Karpas-422 (cell line): ENCODE measurements at regions not wholly inside any gene's neighbourhood (a gene's known extent, or its start where the extent isn't known, plus 50 kb on each side); places are given as distances from the start of the nearest gene placed in this dataset.
"Not testable (repeated sequence)": the region's sequence is repeated elsewhere in the genome, so short reads cannot be mapped to it uniquely, and the experiment has no call there.

ENCODE experiments used
- DNase-seq: peaks from one replicate; pipeline ENCODE4 v3.0.0-alpha.2; 2015
- H2AFZ ChIP-seq: fragments of 200-600 bp; sonication (generic); 2 replicates; pipeline ENCODE4 v1.6.1; 2014; ENCODE audit warnings: antibody characterized with exemption, low read length, mixed read lengths
- H3K27ac ChIP-seq: fragments of 200-600 bp; sonication (generic); 2 replicates; pipeline ENCODE4 v1.5.1; 2014; ENCODE audit warnings: mild to moderate bottlenecking, low read length, moderate library complexity
- H3K27me3 ChIP-seq: fragments of 200-600 bp; sonication (generic); 2 replicates; pipeline ENCODE4 v1.6.1; 2014; ENCODE audit warnings: low read length, mixed read lengths
- H3K36me3 ChIP-seq: fragments of 200-600 bp; sonication (generic); 2 replicates; pipeline ENCODE4 v1.6.1; 2014; ENCODE audit warnings: low read length, mixed read lengths; ENCODE audit not compliant: insufficient read depth
- H3K4me1 ChIP-seq: fragments of 200-600 bp; sonication (generic); 2 replicates; pipeline ENCODE4 v1.6.1; 2014; ENCODE audit warnings: mild to moderate bottlenecking, low read length, mixed read lengths
- H3K4me2 ChIP-seq: fragments of 200-600 bp; sonication (generic); 2 replicates; pipeline ENCODE4 v1.6.1; 2014; ENCODE audit warnings: low read length, low read depth, mild to moderate bottlenecking; ENCODE audit not compliant: poor library complexity, severe bottlenecking
- H3K4me3 ChIP-seq: fragments of 200-600 bp; sonication (generic); 2 replicates; pipeline ENCODE4 v1.5.1; 2014; ENCODE audit warnings: mild to moderate bottlenecking, antibody characterized with exemption, low read length, mixed read lengths
- H3K79me2 ChIP-seq: fragments of 200-600 bp; sonication (generic); 2 replicates; pipeline ENCODE4 v1.6.1; 2014; ENCODE audit warnings: mild to moderate bottlenecking, low read length, mixed read lengths
- H3K9ac ChIP-seq: fragments of 200-600 bp; sonication (generic); 2 replicates; pipeline ENCODE4 v1.6.0; 2014; ENCODE audit warnings: low read length
- H3K9me2 ChIP-seq: fragments of 200-600 bp; sonication (generic), shearing (Covaris generic); replicated peaks from 2 replicates; pipeline ENCODE4 v1.6.0; 2014; ENCODE audit warnings: mild to moderate bottlenecking, low read length, moderate library complexity; ENCODE audit not compliant: insufficient read depth
- H3K9me3 ChIP-seq: fragments of 300-700, 200-600 bp; sonication (generic); 2 replicates; pipeline ENCODE4 v1.6.1; 2014; ENCODE audit warnings: low read length, mixed read lengths
- H4K20me1 ChIP-seq: fragments of 200-600 bp; sonication (generic); 2 replicates; pipeline ENCODE4 v1.6.1; 2014; ENCODE audit warnings: mild to moderate bottlenecking, antibody characterized with exemption, low read length, low read depth; ENCODE audit not compliant: insufficient read depth

DNA sequence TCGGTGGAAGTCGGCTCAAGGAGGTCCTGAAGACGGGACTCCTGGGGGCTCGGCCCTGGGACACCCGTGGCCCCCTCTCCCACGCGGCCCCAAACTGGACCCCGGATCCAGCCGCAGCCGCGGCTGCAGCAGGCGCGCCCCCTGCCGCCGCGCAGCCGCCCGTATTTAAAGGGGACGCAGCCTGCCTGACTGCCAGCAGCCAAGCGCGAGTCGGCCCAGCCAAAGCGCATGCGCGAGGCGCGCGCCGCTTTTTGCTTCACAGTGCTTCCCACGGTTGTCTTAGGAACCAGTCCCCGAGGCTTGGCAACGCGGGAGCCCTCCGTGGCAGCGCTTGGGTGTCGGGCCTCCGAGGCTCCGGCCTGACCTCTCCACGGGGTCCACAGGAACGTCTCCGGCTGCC is 684.4 kb downstream of the KCNJ18 start:
- H2AFZ ChIP-seq, DNase-seq, H3K36me3 ChIP-seq, H3K79me2 ChIP-seq, H3K9me2 ChIP-seq, H3K4me2 ChIP-seq, H3K27ac ChIP-seq, H3K9ac ChIP-seq, H3K27me3 ChIP-seq, H4K20me1 ChIP-seq, H3K4me3 ChIP-seq, H3K9me3 ChIP-seq, H3K4me1 ChIP-seq: not testable (repeated sequence)

DNA sequence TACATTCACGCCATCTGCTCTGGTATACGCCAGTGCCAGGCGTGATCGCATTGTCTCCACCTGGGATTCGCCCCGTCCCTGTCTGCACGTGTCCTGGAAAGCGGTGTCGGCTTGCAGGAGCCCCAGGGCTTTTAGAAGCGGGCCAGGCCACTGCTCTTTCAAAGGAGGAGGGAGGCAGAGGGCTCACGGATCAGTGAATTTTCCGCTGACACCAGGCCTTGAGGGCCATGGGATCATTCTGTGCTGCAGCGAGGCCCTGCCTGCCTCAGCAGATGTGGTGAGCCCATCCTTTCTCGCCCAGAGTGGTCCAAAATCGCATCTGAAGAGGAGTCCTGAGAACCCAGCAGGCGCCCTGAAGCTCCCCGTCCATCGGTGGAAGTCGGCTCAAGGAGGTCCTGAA is 686.4 kb downstream of the KCNJ18 start:
- H3K9me3 ChIP-seq, H3K4me3 ChIP-seq, H4K20me1 ChIP-seq, H3K4me2 ChIP-seq, H2AFZ ChIP-seq, DNase-seq, H3K36me3 ChIP-seq, H3K4me1 ChIP-seq, H3K9ac ChIP-seq, H3K27me3 ChIP-seq, H3K9me2 ChIP-seq, H3K27ac ChIP-seq, H3K79me2 ChIP-seq: not testable (repeated sequence)

DNA sequence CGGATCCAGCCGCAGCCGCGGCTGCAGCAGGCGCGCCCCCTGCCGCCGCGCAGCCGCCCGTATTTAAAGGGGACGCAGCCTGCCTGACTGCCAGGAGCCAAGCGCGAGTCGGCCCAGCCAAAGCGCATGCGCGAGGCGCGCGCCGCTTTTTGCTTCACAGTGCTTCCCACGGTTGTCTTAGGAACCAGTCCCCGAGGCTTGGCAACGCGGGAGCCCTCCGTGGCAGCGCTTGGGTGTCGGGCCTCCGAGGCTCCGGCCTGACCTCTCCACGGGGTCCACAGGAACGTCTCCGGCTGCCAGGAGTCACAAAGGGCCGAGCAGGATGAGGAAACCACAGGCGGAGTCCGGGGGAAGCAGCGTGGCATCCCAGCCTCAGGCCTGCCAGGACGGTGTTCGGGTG is 689.3 kb downstream of the KCNJ18 start:
- not testable (repeated sequence) for H3K27ac ChIP-seq, H3K4me1 ChIP-seq, H2AFZ ChIP-seq, H3K9me2 ChIP-seq, H3K36me3 ChIP-seq, DNase-seq, H3K4me2 ChIP-seq, H3K27me3 ChIP-seq, H3K79me2 ChIP-seq, H4K20me1 ChIP-seq, H3K9ac ChIP-seq, H3K4me3 ChIP-seq, H3K9me3 ChIP-seq

DNA sequence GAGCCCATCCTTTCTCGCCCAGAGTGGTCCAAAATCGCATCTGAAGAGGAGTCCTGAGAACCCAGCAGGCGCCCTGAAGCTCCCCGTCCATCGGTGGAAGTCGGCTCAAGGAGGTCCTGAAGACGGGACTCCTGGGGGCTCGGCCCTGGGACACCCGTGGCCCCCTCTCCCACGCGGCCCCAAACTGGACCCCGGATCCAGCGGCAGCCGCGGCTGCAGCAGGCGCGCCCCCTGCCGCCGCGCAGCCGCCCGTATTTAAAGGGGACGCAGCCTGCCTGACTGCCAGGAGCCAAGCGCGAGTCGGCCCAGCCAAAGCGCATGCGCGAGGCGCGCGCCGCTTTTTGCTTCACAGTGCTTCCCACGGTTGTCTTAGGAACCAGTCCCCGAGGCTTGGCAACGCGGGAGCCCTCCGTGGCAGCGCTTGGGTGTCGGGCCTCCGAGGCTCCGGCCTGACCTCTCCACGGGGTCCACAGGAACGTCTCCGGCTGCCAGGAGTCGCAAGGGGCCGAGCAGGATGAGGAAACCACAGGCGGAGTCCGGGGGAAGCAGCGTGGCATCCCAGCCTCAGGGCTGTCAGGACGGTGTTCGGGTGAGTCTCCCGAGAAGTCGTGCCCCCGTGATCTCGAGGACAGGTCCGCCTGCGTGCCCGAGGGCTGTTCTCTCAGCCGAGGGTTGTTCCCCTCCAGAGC is 691.6 kb downstream of the KCNJ18 start:
- H2AFZ ChIP-seq, H3K4me3 ChIP-seq, H3K9me3 ChIP-seq, H3K4me2 ChIP-seq, H4K20me1 ChIP-seq, H3K79me2 ChIP-seq, H3K9ac ChIP-seq, DNase-seq, H3K36me3 ChIP-seq, H3K27me3 ChIP-seq, H3K4me1 ChIP-seq, H3K9me2 ChIP-seq, H3K27ac ChIP-seq: not testable (repeated sequence)

DNA sequence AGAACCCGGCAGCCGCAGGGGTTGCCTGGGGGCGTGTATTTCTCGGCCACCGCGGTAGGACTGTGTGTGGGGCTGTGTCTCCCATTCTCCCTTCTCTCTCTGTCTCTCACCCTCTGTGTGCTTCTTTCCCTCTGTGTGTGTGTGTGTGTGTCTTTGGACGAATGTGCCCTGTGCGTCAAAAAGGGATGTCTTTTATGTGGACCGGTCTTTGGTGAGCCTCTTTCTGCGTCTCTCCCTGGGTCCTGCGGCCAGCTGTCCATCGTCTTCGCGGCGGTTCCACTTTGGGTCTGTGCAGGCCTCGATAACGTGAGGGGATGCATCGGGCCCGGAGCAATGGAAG is 692.1 kb downstream of the KCNJ18 start:
- not testable (repeated sequence) for H3K36me3 ChIP-seq, H3K27ac ChIP-seq, H3K9ac ChIP-seq, H3K27me3 ChIP-seq, H3K79me2 ChIP-seq, H3K4me3 ChIP-seq, H4K20me1 ChIP-seq, H3K9me3 ChIP-seq, H3K4me1 ChIP-seq, H2AFZ ChIP-seq, H3K9me2 ChIP-seq, H3K4me2 ChIP-seq, DNase-seq

DNA sequence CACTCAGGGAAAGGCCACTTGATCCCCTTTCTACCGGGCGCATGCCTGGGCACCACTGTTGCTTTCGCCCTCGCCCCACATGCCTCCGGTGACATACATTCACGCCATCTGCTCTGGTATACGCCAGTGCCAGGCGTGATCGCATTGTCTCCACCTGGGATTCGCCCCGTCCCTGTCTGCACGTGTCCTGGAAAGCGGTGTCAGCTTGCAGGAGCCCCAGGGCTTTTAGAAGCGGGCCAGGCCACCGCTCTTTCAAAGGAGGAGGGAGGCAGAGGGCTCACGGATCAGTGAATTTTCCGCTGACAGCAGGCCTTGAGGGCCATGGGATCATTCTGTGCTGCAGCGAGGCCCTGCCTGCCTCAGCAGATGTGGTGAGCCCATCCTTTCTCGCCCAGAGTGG is 706.1 kb downstream of the KCNJ18 start:
- not testable (repeated sequence) for H3K27me3 ChIP-seq, H3K9me2 ChIP-seq, H3K9me3 ChIP-seq, DNase-seq, H3K4me1 ChIP-seq, H3K27ac ChIP-seq, H3K9ac ChIP-seq, H3K4me2 ChIP-seq, H3K4me3 ChIP-seq, H2AFZ ChIP-seq, H3K36me3 ChIP-seq, H4K20me1 ChIP-seq, H3K79me2 ChIP-seq

DNA sequence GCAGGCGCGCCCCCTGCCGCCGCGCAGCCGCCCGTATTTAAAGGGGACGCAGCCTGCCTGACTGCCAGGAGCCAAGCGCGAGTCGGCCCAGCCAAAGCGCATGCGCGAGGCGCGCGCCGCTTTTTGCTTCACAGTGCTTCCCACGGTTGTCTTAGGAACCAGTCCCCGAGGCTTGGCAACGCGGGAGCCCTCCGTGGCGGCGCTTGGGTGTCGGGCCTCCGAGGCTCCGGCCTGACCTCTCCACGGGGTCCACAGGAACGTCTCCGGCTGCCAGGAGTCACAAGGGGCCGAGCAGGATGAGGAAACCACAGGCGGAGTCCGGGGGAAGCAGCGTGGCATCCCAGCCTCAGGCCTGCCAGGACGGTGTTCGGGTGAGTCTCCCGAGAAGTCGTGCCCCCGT is 706.7 kb downstream of the KCNJ18 start:
- not testable (repeated sequence) for H4K20me1 ChIP-seq, H3K4me1 ChIP-seq, H3K4me3 ChIP-seq, H3K79me2 ChIP-seq, H3K36me3 ChIP-seq, H3K4me2 ChIP-seq, H2AFZ ChIP-seq, H3K27ac ChIP-seq, H3K9me3 ChIP-seq, DNase-seq, H3K9ac ChIP-seq, H3K27me3 ChIP-seq, H3K9me2 ChIP-seq

DNA sequence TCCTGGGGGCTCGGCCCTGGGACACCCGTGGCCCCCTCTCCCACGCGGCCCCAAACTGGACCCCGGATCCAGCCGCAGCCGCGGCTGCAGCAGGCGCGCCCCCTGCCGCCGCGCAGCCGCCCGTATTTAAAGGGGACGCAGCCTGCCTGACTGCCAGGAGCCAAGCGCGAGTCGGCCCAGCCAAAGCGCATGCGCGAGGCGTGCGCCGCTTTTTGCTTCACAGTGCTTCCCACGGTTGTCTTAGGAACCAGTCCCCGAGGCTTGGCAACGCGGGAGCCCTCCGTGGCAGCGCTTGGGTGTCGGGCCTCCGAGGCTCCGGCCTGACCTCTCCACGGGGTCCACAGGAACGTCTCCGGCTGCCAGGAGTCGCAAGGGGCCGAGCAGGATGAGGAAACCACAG is 712.8 kb downstream of the KCNJ18 start:
- H3K27ac ChIP-seq, H3K9me2 ChIP-seq, H2AFZ ChIP-seq, H3K79me2 ChIP-seq, H3K4me1 ChIP-seq, H3K9ac ChIP-seq, H3K36me3 ChIP-seq, H3K27me3 ChIP-seq, H3K4me3 ChIP-seq, DNase-seq, H3K4me2 ChIP-seq, H3K9me3 ChIP-seq, H4K20me1 ChIP-seq: not testable (repeated sequence)

DNA sequence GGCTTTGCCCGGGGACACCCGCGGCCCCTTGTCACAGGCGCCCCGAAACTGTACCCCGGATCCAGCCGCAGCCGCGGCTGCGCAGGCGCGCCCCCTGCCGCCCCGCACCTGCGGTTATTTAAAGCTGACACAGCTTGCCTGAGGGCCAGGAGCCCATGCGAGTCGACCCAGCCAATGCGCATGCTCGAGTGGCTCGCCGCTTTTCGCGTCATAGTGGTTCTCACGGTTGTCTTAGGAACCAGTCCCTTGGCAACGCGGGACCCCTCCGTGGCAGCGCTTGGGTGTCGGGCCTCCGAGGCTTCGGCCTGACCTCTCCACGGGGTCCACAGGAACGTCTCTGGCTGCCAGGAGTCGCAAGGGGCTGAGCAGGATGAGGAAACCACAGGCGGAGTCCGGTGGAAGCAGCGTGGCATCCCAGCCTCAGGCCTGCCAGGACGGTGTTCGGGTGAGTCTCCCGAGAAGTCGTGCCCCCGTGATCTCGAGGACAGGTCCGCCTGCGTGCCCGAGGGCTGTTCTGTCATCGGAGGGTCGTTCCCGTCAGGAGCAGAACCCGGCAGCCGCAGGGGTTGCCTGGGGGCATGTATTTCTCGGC is 716.9 kb downstream of the KCNJ18 start:
- DNase-seq, result no peak
- Histone ChIP-seq H3K79me2 (no peaks in the 10 kb centered on the region), H3K27me3 (no peaks in the 10 kb centered on the region), H3K4me2 (no peak overlapping the region), H3K9me3 (no peaks in the 10 kb centered on the region), H3K27ac (no peak overlapping the region), H3K9me2 (no peaks in the 10 kb centered on the region), H3K9ac (no peak overlapping the region), H3K4me3 (no peak overlapping the region), H3K4me1 (peaks cover 7% of the 10 kb centered on the region), H4K20me1 (no peaks in the 10 kb centered on the region), H2AFZ (no peak overlapping the region), H3K36me3 (no peaks in the 10 kb centered on the region)
